ENCODE measurements at regions not wholly inside any gene's neighbourhood (a gene's known extent, or its start where the extent isn't known, plus 50 kb on each side); places are given as distances from the start of the nearest gene placed in this dataset.

DNA sequence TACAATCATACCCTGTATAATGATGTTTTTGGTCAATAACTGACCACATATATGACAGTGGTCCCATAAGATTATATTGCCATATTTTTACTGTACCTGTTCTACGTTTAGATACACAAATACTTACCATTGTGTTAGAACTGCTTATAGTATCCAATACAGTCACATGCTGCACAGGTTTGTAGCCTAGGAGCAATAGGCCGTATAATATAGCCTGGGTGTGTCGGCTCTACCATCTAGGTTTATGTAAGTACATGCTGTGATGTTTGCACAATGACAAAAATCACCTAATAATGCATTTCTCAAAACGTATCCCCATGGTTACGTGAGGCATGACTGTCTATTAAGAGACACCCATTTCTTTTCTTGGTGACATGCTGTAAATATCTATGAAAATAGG, 55.0 kb upstream of the APCDD1 start:
- TF ChIP-seq YY1 (IDR thresholded peaks at IDR 0.05; ENCODE audit: insufficient read depth, insufficient read length) (no peak), SUZ12 (IDR thresholded peaks at IDR 0.05; ENCODE audit: extremely low read depth, insufficient read depth, insufficient read length) (no peak)
